HCT116 (cell line): ENCODE measurements at regions not wholly inside any gene's neighbourhood (a gene's known extent, or its start where the extent isn't known, plus 50 kb on each side); places are given as distances from the start of the nearest gene placed in this dataset.

Source experiments
- ATAC-seq: fragments of 200-7000 bp; cut with Tn5 transposase; 2 replicates; pipeline ENCODE4 v1.9.1; 2020; ENCODE audit warnings: mild to moderate bottlenecking, moderate library complexity
- BruUV-seq: library from RNA; stranded (reverse); fragments of 400-500 nt; replicated peaks from 2 replicates; lab custom pipeline; 2021; lab: Mats Ljungman, UMichigan
- CTCF ChIA-PET: fragments of 300-600 bp; sonication (Branson Sonifier 250); formaldehyde crosslinking; loops from one replicate; lab custom pipeline; 2021; ENCODE audit warnings: antibody characterized with exemption; lab: Charles Lee
- POLR2A ChIA-PET: fragments of 300-600, 350-600 bp; sonication (Branson Sonifier 250); formaldehyde crosslinking; loops from one replicate; lab custom pipeline; 2021; ENCODE audit warnings: antibody characterized with exemption; lab: Charles Lee
- RAD21 ChIA-PET, 2 experiments: fragments of 300-600 bp; sonication (Branson Sonifier 250); formaldehyde crosslinking; loops; one replicate each; lab custom pipeline; 2023; ENCODE audit warnings: low total read pairs in 2 of 2; ENCODE audit not compliant: uncharacterized antibody in 2 of 2, unreplicated experiment in 2 of 2, low non-redundant PET in 1 of 2; lab: Charles Lee
- DNase-seq: peaks from one replicate; pipeline ENCODE4 v3.0.0-alpha.2; 2010; ENCODE audit warnings: low read depth, low spot score
- H2AFZ ChIP-seq: fragments of 200-600 bp; shearing (Covaris generic), sonication (generic); 2 replicates; pipeline ENCODE4 v1.6.1; 2017; ENCODE audit warnings: low read depth, mixed run types, mixed read lengths, antibody characterized with exemption, low read length; ENCODE audit not compliant: poor library complexity, severe bottlenecking
- H3K27ac ChIP-seq: 2 replicates; pipeline ENCODE4 v1.5.1; 2012; ENCODE audit warnings: low read depth, low read length
- H3K27me3 ChIP-seq: fragments of 200-600 bp; sonication (generic); 2 replicates; pipeline ENCODE4 v1.6.1; 2016; ENCODE audit warnings: mixed run types, low read length, mixed read lengths; ENCODE audit not compliant: insufficient read depth
- H3K36me3 ChIP-seq, 2 experiments: fragments of 200-500 bp in 1 of 2; fragments of 200-600 bp in 1 of 2; sonication (Bioruptor generic) in 1 of 2; sonication (generic) in 1 of 2; 2 replicates each; pipeline versions ENCODE4 v1.5.1 to v1.6.1; 2014 to 2016; ENCODE audit warnings: low read length in 2 of 2, inconsistent platforms in 1 of 2, mixed read lengths in 1 of 2, mixed run types in 1 of 2; ENCODE audit not compliant: insufficient read depth in 2 of 2, control insufficient read depth in 1 of 2
- H3K4me1 ChIP-seq, 2 experiments: fragments of 200-600 bp in 1 of 2; sonication (generic) in 1 of 2; 2 replicates each; pipeline versions ENCODE4 v1.5.1 to v1.6.1; 2012 to 2017; ENCODE audit warnings: low read length in 2 of 2, inconsistent platforms in 1 of 2, mild to moderate bottlenecking in 1 of 2, mixed read lengths in 1 of 2, mixed run types in 1 of 2, moderate library complexity in 1 of 2; ENCODE audit not compliant: insufficient read depth in 2 of 2, control insufficient read depth in 1 of 2
- H3K4me2 ChIP-seq: fragments of 200-600 bp; sonication (generic); 2 replicates; pipeline ENCODE4 v1.6.1; 2017; ENCODE audit warnings: mixed run types, low read length, mixed read lengths
- H3K4me3 ChIP-seq, 2 experiments: fragments of 200-600 bp in 1 of 2; sonication (generic) in 1 of 2; replicated peaks in 1 of 2; 2 replicates each; pipeline ENCODE4 v1.5.1; 2011 to 2016; ENCODE audit warnings: low read length in 2 of 2, control low read depth in 1 of 2, low read depth in 1 of 2, mild to moderate bottlenecking in 1 of 2, mixed read lengths in 1 of 2, mixed run types in 1 of 2
- H3K79me2 ChIP-seq: fragments of 200-600 bp; sonication (generic); 2 replicates; pipeline ENCODE4 v1.6.1; 2017; ENCODE audit warnings: mild to moderate bottlenecking, mixed run types, low read length, moderate library complexity, mixed read lengths; ENCODE audit not compliant: insufficient read depth
- H3K9ac ChIP-seq: fragments of 200-600 bp; sonication (generic); 2 replicates; pipeline ENCODE4 v1.6.1; 2016; ENCODE audit warnings: low read length, mixed read lengths
- H3K9me2 ChIP-seq: fragments of 200-600 bp; sonication (generic), shearing (Covaris generic); 2 replicates; pipeline ENCODE4 v1.6.1; 2017; ENCODE audit warnings: mixed run types, mild to moderate bottlenecking, moderate library complexity; ENCODE audit not compliant: insufficient read depth
- H3K9me3 ChIP-seq, 2 experiments: fragments of 200-500 bp in 1 of 2; fragments of 200-600 bp in 1 of 2; sonication (Bioruptor generic) in 1 of 2; sonication (generic) in 1 of 2; 2 replicates each; pipeline ENCODE4 v1.6.1; 2014 to 2017; ENCODE audit warnings: low read length in 2 of 2, mixed read lengths in 2 of 2, inconsistent platforms in 1 of 2, low read depth in 1 of 2, mild to moderate bottlenecking in 1 of 2, mixed run types in 1 of 2, moderate library complexity in 1 of 2; ENCODE audit not compliant: control insufficient read depth in 1 of 2, insufficient read depth in 1 of 2
- H4K20me1 ChIP-seq: fragments of 200-600 bp; sonication (generic), shearing (Covaris generic); 2 replicates; pipeline ENCODE4 v1.6.1; 2017; ENCODE audit warnings: mixed run types, mild to moderate bottlenecking, moderate library complexity; ENCODE audit not compliant: insufficient read depth
- ATF3 ChIP-seq: IDR thresholded peaks from 2 replicates; pipeline ENCODE4 v1.6.1; 2012
- CBX3 ChIP-seq: IDR thresholded peaks from 2 replicates; pipeline ENCODE4 v1.6.1; 2012; ENCODE audit warnings: low read depth
- CEBPB ChIP-seq: IDR thresholded peaks from 2 replicates; pipeline ENCODE4 v1.6.1; 2012; ENCODE audit warnings: low read depth
- EGR1 ChIP-seq: IDR thresholded peaks from 2 replicates; pipeline ENCODE4 v1.6.1; 2012; ENCODE audit warnings: low read depth
- EZH2 ChIP-seq: fragments of 200-600 bp; sonication (generic); IDR thresholded peaks from 2 replicates; pipeline ENCODE4 v1.6.1; 2017; ENCODE audit warnings: antibody characterized with exemption, mixed run types
- EZH2phosphoT487 ChIP-seq: fragments of 200-600 bp; IDR thresholded peaks from 2 replicates; pipeline ENCODE4 v1.6.1; 2018; ENCODE audit warnings: antibody characterized with exemption, borderline replicate concordance
- FOSL1 ChIP-seq: IDR thresholded peaks from 2 replicates; pipeline ENCODE4 v1.6.1; 2012; ENCODE audit warnings: low read depth
- MAX ChIP-seq: IDR thresholded peaks from 2 replicates; pipeline ENCODE4 v1.6.1; 2012
- POLR2A ChIP-seq: IDR thresholded peaks from 2 replicates; pipeline ENCODE4 v1.7.0; 2011; ENCODE audit warnings: borderline replicate concordance; ENCODE audit not compliant: insufficient read depth, insufficient read length; ENCODE audit errors: extremely low read depth
- POLR2AphosphoS5 ChIP-seq: IDR thresholded peaks from 2 replicates; pipeline ENCODE4 v1.6.1; 2011; ENCODE audit warnings: mild to moderate bottlenecking, low read depth, low read length, moderate library complexity
- RAD21 ChIP-seq: IDR thresholded peaks from 2 replicates; pipeline ENCODE4 v1.6.1; 2012; ENCODE audit warnings: low read depth, mild to moderate bottlenecking
- REST ChIP-seq: IDR thresholded peaks from 2 replicates; pipeline ENCODE4 v1.6.1; 2012; ENCODE audit warnings: low read depth
- SIN3A ChIP-seq: IDR thresholded peaks from 2 replicates; pipeline ENCODE4 v1.6.1; 2012; ENCODE audit warnings: low read depth
- SP1 ChIP-seq: IDR thresholded peaks from 2 replicates; pipeline ENCODE4 v1.6.1; 2012; ENCODE audit warnings: low read depth
- TCF7L2 ChIP-seq: IDR thresholded peaks from 2 replicates; pipeline ENCODE4 v1.7.0; 2011; ENCODE audit warnings: borderline replicate concordance, inconsistent platforms; ENCODE audit not compliant: insufficient read depth, insufficient read length; ENCODE audit errors: extremely low read depth
- YY1 ChIP-seq: IDR thresholded peaks from 2 replicates; pipeline ENCODE4 v1.6.1; 2011; ENCODE audit warnings: low read length, low read depth, moderate library complexity, mild to moderate bottlenecking; ENCODE audit not compliant: insufficient replicate concordance; ENCODE audit errors: extremely low read depth
- ZBTB33 ChIP-seq: IDR thresholded peaks from 2 replicates; pipeline ENCODE4 v1.6.1; 2011; ENCODE audit warnings: mild to moderate bottlenecking, low read length, moderate library complexity; ENCODE audit not compliant: insufficient replicate concordance; ENCODE audit errors: extremely low read depth
- ZFX ChIP-seq: fragments of 450-650 bp; IDR thresholded peaks from 2 replicates; pipeline ENCODE4 v1.6.1; 2017
- ZNF274 ChIP-seq: fragments of 200-500 bp; sonication (Bioruptor generic); IDR thresholded peaks from 2 replicates; pipeline ENCODE4 v1.6.1; 2014; ENCODE audit warnings: mild to moderate bottlenecking, low read depth, low read length, inconsistent platforms
- intact Hi-C: fragments of 100-400 bp; cut with micrococcal nuclease; formaldehyde crosslinking; loops from 2 replicates; pipeline ENCODE4 v1.10.0; 2022

- H3K27me3 ChIP-seq: no peaks in the 10 kb centered on the region
- H3K4me3 ChIP-seq: no peak overlapping the region
- CTCF ChIA-PET: no interaction called here
- no TSS peak for BruUV-seq
- H3K4me1 ChIP-seq: no peaks in the 10 kb centered on the region
- H3K36me3 ChIP-seq: no peaks in the 10 kb centered on the region
- H2AFZ ChIP-seq: no peak overlapping the region
- no peaks in the 10 kb centered on the region for H3K79me2 ChIP-seq
- peaks cover 13 to 15% of the 10 kb centered on the region in 2 experiments; a peak in 3 of 4 replicates for H3K9me3 ChIP-seq
- H3K4me2 ChIP-seq: no peak overlapping the region
- ATAC-seq (no peak), DNase-seq (no peak)
- no peak overlapping the region for H3K9ac ChIP-seq
- no peaks in the 10 kb centered on the region for H3K9me2 ChIP-seq
- POLR2A ChIA-PET: no interaction called here
- no peaks in the 10 kb centered on the region for H4K20me1 ChIP-seq
- RAD21 ChIA-PET: no interaction called here
- H3K27ac ChIP-seq: no peak overlapping the region
- intact Hi-C loops: no loop called here
- TF ChIP-seq ZNF274 (no peak), EGR1 (no peak), ZBTB33 (no peak), EZH2 (no peak), ATF3 (no peak), SP1 (no peak), CBX3 (no peak), CEBPB (no peak), POLR2A (no peak), RAD21 (no peak), TCF7L2 (no peak), ZFX (no peak), MAX (no peak), SIN3A (no peak), REST (no peak), YY1 (no peak), POLR2AphosphoS5 (no peak), EZH2phosphoT487 (no peak), FOSL1 (no peak)
These were observed 346.8 kb upstream of the FMN2 start for GRCh38 chr1:239744851-239745250.
